ENCODE measurements at regions not wholly inside any gene's neighbourhood (a gene's known extent, or its start where the extent isn't known, plus 50 kb on each side); places are given as distances from the start of the nearest gene placed in this dataset.

- H3K27ac ChIP-seq (replicated peaks) = no peak overlapping the region
- intact Hi-C loops (cut with micrococcal nuclease) = no loop called here
- no peaks in the 10 kb centered on the region for H3K4me1 ChIP-seq
- no peak overlapping the region for H3K4me3 ChIP-seq
- no peaks in the 10 kb centered on the region for H3K36me3 ChIP-seq
- no peak for DNase-seq
- TF ChIP-seq, protein P1, sequence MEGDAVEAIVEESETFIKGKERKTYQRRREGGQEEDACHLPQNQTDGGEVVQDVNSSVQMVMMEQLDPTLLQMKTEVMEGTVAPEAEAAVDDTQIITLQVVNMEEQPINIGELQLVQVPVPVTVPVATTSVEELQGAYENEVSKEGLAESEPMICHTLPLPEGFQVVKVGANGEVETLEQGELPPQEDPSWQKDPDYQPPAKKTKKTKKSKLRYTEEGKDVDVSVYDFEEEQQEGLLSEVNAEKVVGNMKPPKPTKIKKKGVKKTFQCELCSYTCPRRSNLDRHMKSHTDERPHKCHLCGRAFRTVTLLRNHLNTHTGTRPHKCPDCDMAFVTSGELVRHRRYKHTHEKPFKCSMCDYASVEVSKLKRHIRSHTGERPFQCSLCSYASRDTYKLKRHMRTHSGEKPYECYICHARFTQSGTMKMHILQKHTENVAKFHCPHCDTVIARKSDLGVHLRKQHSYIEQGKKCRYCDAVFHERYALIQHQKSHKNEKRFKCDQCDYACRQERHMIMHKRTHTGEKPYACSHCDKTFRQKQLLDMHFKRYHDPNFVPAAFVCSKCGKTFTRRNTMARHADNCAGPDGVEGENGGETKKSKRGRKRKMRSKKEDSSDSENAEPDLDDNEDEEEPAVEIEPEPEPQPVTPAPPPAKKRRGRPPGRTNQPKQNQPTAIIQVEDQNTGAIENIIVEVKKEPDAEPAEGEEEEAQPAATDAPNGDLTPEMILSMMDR (IDR thresholded peaks at IDR 0.05; ENCODE audit: borderline replicate concordance) = no peak
- H3K9me3 ChIP-seq (replicated peaks) = no peaks in the 10 kb centered on the region
- H3K27me3 ChIP-seq (ENCODE audit: low read depth) = no peaks in the 10 kb centered on the region
These were observed 1136.0 kb downstream of the HACE1 start for GRCh38 chr6:103723438-103724322.

DNA sequence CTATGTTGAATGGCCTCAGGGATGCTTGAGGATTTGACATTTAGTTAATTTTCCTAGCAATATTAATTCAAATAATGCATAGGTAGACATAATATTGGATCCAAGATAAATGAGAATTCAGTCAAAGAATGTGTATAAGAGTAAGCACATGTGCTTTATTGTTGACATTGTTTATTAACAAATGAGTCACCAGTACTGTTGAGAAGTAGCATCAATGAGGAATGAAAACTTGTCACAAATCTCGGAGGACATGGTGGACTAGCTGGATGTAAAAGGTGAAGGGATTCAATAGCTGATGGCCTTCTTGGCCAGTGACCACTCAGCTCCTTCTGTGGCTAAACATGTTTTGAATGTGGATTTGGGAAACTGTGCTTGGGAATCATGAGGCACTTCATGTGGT is 1137.0 kb downstream of the HACE1 start:
- H3K4me3 ChIP-seq = no peak overlapping the region
- TF ChIP-seq, protein P1 (IDR thresholded peaks at IDR 0.05; ENCODE audit: borderline replicate concordance) = no peak
- no peak overlapping the region for H3K27ac ChIP-seq (replicated peaks)
- no peaks in the 10 kb centered on the region for H3K36me3 ChIP-seq
- no peak for DNase-seq
- intact Hi-C loops (cut with micrococcal nuclease) = no loop called here
- no peaks in the 10 kb centered on the region for H3K4me1 ChIP-seq
- no peaks in the 10 kb centered on the region for H3K9me3 ChIP-seq (replicated peaks)
- H3K27me3 ChIP-seq (ENCODE audit: low read depth) = no peaks in the 10 kb centered on the region

DNA sequence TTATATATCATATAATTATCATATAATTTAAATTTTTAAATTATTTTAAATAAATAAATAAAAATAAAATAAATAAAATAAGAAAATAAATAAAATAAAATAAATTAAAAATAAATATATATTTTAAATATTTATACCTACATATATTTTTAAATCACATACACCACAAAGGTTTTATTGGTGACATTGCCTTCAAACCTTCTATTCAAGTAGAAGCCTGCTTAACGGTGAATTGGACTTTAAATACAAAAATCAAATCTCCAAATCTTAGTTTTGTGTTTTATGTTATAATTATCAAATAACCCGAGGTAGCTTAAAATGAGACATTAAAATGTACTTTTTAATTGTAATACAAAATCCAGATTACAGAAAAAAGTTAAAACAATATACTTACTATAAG is 1137.8 kb downstream of the HACE1 start:
- intact Hi-C loops (cut with micrococcal nuclease) = no loop called here
- no peaks in the 10 kb centered on the region for H3K4me1 ChIP-seq
- no peaks in the 10 kb centered on the region for H3K36me3 ChIP-seq
- H3K9me3 ChIP-seq (replicated peaks) = no peaks in the 10 kb centered on the region
- H3K27me3 ChIP-seq (ENCODE audit: low read depth) = no peaks in the 10 kb centered on the region
- no peak overlapping the region for H3K27ac ChIP-seq (replicated peaks)
- DNase-seq = no peak
- TF ChIP-seq, protein P1 (IDR thresholded peaks at IDR 0.05; ENCODE audit: borderline replicate concordance) = no peak
- no peak overlapping the region for H3K4me3 ChIP-seq

- intact Hi-C loops (cut with micrococcal nuclease) = no loop called here
- H3K27me3 ChIP-seq (ENCODE audit: low read depth) = no peaks in the 10 kb centered on the region
- TF ChIP-seq, protein P1 (IDR thresholded peaks at IDR 0.05; ENCODE audit: borderline replicate concordance) = no peak
- no peak for DNase-seq
- H3K9me3 ChIP-seq (replicated peaks) = no peaks in the 10 kb centered on the region
- H3K36me3 ChIP-seq = no peaks in the 10 kb centered on the region
- no peak overlapping the region for H3K27ac ChIP-seq (replicated peaks)
- H3K4me1 ChIP-seq = no peaks in the 10 kb centered on the region
- H3K4me3 ChIP-seq = no peak overlapping the region
These were observed 1139.3 kb downstream of the HACE1 start for GRCh38 chr6:103720393-103720792.

DNA sequence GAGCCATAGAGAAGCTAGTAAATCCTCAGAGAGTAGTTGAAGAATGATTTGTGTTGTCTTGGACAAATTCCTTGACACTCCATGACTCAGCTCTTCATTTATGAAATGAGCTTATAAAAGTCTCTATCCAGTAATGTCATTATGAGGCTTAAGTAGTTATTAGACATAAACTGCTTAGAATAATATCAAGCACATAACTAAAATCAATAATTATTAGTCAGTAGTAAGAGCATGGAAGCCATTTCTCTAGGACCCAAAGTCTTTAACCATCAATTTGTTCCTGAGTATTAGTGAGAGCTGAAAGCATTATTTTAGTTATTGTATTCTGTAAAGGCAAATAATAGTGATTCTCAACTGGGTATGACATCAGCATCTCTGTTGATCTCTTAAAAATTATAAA is 1140.2 kb downstream of the HACE1 start:
- TF ChIP-seq, protein P1 (IDR thresholded peaks at IDR 0.05; ENCODE audit: borderline replicate concordance) = no peak
- no peak overlapping the region for H3K4me3 ChIP-seq
- intact Hi-C loops (cut with micrococcal nuclease) = no loop called here
- H3K9me3 ChIP-seq (replicated peaks) = no peaks in the 10 kb centered on the region
- H3K27me3 ChIP-seq (ENCODE audit: low read depth) = no peaks in the 10 kb centered on the region
- no peaks in the 10 kb centered on the region for H3K36me3 ChIP-seq
- no peaks in the 10 kb centered on the region for H3K4me1 ChIP-seq
- no peak overlapping the region for H3K27ac ChIP-seq (replicated peaks)
- DNase-seq = no peak

All from left ventricle myocardium inferior (tissue), 1 donor.